HepG2 (cell line): ENCODE measurements at regions not wholly inside any gene's neighbourhood (a gene's known extent, or its start where the extent isn't known, plus 50 kb on each side); places are given as distances from the start of the nearest gene placed in this dataset.
A peak's percentile ranks its signal among the peaks of the same experiment; 100 is the strongest.

Source experiments
- ATAC-seq: fragments of 200-7000 bp; cut with Tn5 transposase; 3 replicates; pipeline ENCODE4 v1.9.1; 2020; ENCODE audit warnings: mild to moderate bottlenecking, moderate library complexity
- BruUV-seq: library from RNA; stranded (reverse); fragments of 400-500 nt; replicated peaks from 2 replicates; lab custom pipeline; 2021; lab: Mats Ljungman, UMichigan
- CTCF ChIA-PET: fragments of 300-600 bp; formaldehyde crosslinking; extraction: SDS; loops from one replicate; lab custom pipeline; 2021; ENCODE audit warnings: low total read pairs, inconsistent platforms, low intra/inter-chr PET ratio; lab: Yijun Ruan, JAX
- POLR2A ChIA-PET: fragments of 350-600 bp; sonication (Branson Sonifier 250); formaldehyde crosslinking; loops from one replicate; lab custom pipeline; 2020; ENCODE audit warnings: antibody characterized with exemption, inconsistent platforms; lab: Yijun Ruan, JAX
- DNase-seq: peaks from one replicate; pipeline ENCODE4 v3.0.0-alpha.2; 2015; ENCODE audit warnings: low spot score
- FAIRE-seq: peaks from 3 replicates; lab custom pipeline; 2011; peaks lifted over from hg19 to GRCh38; lab: Jason Lieb, UNC
- H2AFZ ChIP-seq: one replicate; pipeline ENCODE4 v1.6.1; 2011; ENCODE audit warnings: low read length, inconsistent platforms
- H3K27ac ChIP-seq: fragments of 300-600 bp; 3 replicates; pipeline ENCODE4 v1.8.0; 2011; ENCODE audit warnings: mixed run types, mild to moderate bottlenecking, mixed read lengths, low read length, inconsistent platforms; ENCODE audit not compliant: insufficient read depth; ENCODE audit errors: extremely low read length
- H3K27me3 ChIP-seq, 2 experiments: fragments of 200-600 bp in 1 of 2; 2 replicates in 1 of 2; 3 replicates in 1 of 2; pipeline versions ENCODE4 v1.6.0 to v1.8.0; 2011; ENCODE audit warnings: low read length in 2 of 2, mild to moderate bottlenecking in 2 of 2, moderate library complexity in 2 of 2, inconsistent platforms in 1 of 2; ENCODE audit not compliant: insufficient read depth in 2 of 2, control insufficient read depth in 1 of 2
- H3K36me3 ChIP-seq, 2 experiments: fragments of 200-600 bp in 1 of 2; replicated peaks in 1 of 2; 2 replicates in 1 of 2; 3 replicates in 1 of 2; pipeline versions ENCODE4 v1.5.1 to v1.8.0; 2011; ENCODE audit warnings: low read length in 2 of 2, inconsistent platforms in 1 of 2; ENCODE audit not compliant: insufficient read depth in 2 of 2, control insufficient read depth in 1 of 2
- H3K4me1 ChIP-seq: 2 replicates; pipeline ENCODE4 v1.5.1; 2012; ENCODE audit warnings: low read length, inconsistent platforms; ENCODE audit not compliant: insufficient read depth
- H3K4me2 ChIP-seq: 2 replicates; pipeline ENCODE4 v1.6.0; 2011; ENCODE audit warnings: low read depth, low read length, inconsistent platforms
- H3K4me3 ChIP-seq, 3 experiments: fragments of 200-600 bp in 1 of 3; sonication (generic), shearing (Covaris generic) in 1 of 3; replicated peaks in 1 of 3; 2 replicates each; pipeline ENCODE4 v1.5.1; 2011 to 2016; ENCODE audit warnings: low read length in 3 of 3, inconsistent platforms in 2 of 3, low read depth in 2 of 3, mild to moderate bottlenecking in 2 of 3, control low read depth in 1 of 3, mixed read lengths in 1 of 3; ENCODE audit not compliant: insufficient read depth in 1 of 3
- H3K79me2 ChIP-seq: one replicate; pipeline ENCODE4 v1.6.1; 2011; ENCODE audit warnings: low read length, inconsistent platforms; ENCODE audit not compliant: insufficient read depth
- H3K9ac ChIP-seq: 2 replicates; pipeline ENCODE4 v1.6.0; 2011; ENCODE audit warnings: mild to moderate bottlenecking, low read depth, low read length, inconsistent platforms; ENCODE audit not compliant: insufficient read depth
- H3K9me3 ChIP-seq: 2 replicates; pipeline ENCODE4 v1.5.1; 2012; ENCODE audit warnings: mild to moderate bottlenecking, low read length
- H4K20me1 ChIP-seq: 2 replicates; pipeline ENCODE4 v1.6.0; 2011; ENCODE audit warnings: inconsistent platforms, mild to moderate bottlenecking, low read length, moderate library complexity; ENCODE audit not compliant: insufficient read depth
- BCL6 ChIP-seq: IDR thresholded peaks from 2 replicates; pipeline ENCODE4 v1.6.1; 2016; ENCODE audit warnings: missing genetic modification reagents, missing compliant biosample characterization
- GATAD2A ChIP-seq: IDR thresholded peaks from 2 replicates; pipeline ENCODE4 v1.6.1; 2016
- HDAC1 ChIP-seq: sonication (generic); formaldehyde crosslinking; IDR thresholded peaks from 2 replicates; pipeline ENCODE4 v1.5.1; 2020; ENCODE audit warnings: mild to moderate bottlenecking, missing genetic modification reagents
- HNF4G ChIP-seq, 2 experiments: sonication (generic) in 1 of 2; formaldehyde crosslinking in 1 of 2; IDR thresholded peaks; 2 replicates each; pipeline versions ENCODE4 v1.4.0 to v1.6.1; 2011 to 2020; ENCODE audit warnings: borderline replicate concordance in 2 of 2, low read depth in 2 of 2, mild to moderate bottlenecking in 2 of 2, low read length in 1 of 2, missing genetic modification reagents in 1 of 2, moderate library complexity in 1 of 2
- HOXD1 ChIP-seq: sonication (generic); formaldehyde crosslinking; IDR thresholded peaks from 2 replicates; pipeline ENCODE4 v1.5.0; 2020; ENCODE audit warnings: missing genetic modification reagents
- MLX ChIP-seq: IDR thresholded peaks from 2 replicates; pipeline ENCODE4 v1.6.1; 2016
- MTA3 ChIP-seq: sonication (generic); formaldehyde crosslinking; IDR thresholded peaks from 2 replicates; pipeline ENCODE4 v1.4.0; 2020; ENCODE audit warnings: missing genetic modification reagents
- NBN ChIP-seq: fragments of 450-650 bp; conservative IDR thresholded peaks from 2 replicates; pipeline ENCODE4 v1.6.1; 2017
- NR2F1 ChIP-seq, 2 experiments: fragments of 450-650 bp in 1 of 2; formaldehyde crosslinking in 1 of 2; IDR thresholded peaks; 2 replicates each; pipeline versions ENCODE4 v1.5.0 to v1.6.1; 2016 to 2020; ENCODE audit warnings: mild to moderate bottlenecking in 1 of 2, missing compliant biosample characterization in 1 of 2, missing genetic modification reagents in 1 of 2, moderate library complexity in 1 of 2
- REPIN1 ChIP-seq: sonication (generic); formaldehyde crosslinking; IDR thresholded peaks from 2 replicates; pipeline ENCODE4 v1.8.0; 2022; ENCODE audit warnings: missing genetic modification reagents, low read depth, mild to moderate bottlenecking, borderline replicate concordance
- ZEB1 ChIP-seq: IDR thresholded peaks from 2 replicates; pipeline ENCODE4 v1.6.1; 2012; ENCODE audit warnings: mild to moderate bottlenecking, low read depth, inconsistent platforms; ENCODE audit not compliant: insufficient replicate concordance
- ZFAT ChIP-seq: sonication (generic); formaldehyde crosslinking; conservative IDR thresholded peaks from 2 replicates; pipeline ENCODE4 v1.8.1; 2023; ENCODE audit warnings: missing genetic modification reagents, inconsistent platforms
- ZNF138 ChIP-seq: sonication (generic); formaldehyde crosslinking; IDR thresholded peaks from 2 replicates; pipeline ENCODE4 v1.5.0; 2020; ENCODE audit warnings: mild to moderate bottlenecking, low read depth, missing genetic modification reagents
- ZNF180 ChIP-seq: sonication (generic); formaldehyde crosslinking; IDR thresholded peaks from 2 replicates; pipeline ENCODE4 v1.4.0; 2020; ENCODE audit warnings: low read depth, missing genetic modification reagents, borderline replicate concordance
- ZNF567 ChIP-seq: sonication (generic); formaldehyde crosslinking; IDR thresholded peaks from 2 replicates; pipeline ENCODE4 v1.8.1; 2023; ENCODE audit warnings: mild to moderate bottlenecking, missing genetic modification reagents, borderline replicate concordance
- WGBS: methylation state at CpG from one replicate; pipeline ENCODE4 v1.1.6; 2017; ENCODE audit warnings: low lambda C conversion rate; 5-methylcytosine and 5-hydroxymethylcytosine counted together
- in situ Hi-C: cut with HindIII; loops from 2 replicates; pipeline ENCODE4 v1.10.0; 2017; ENCODE audit warnings: low pct_unique_long_range_greater_than_20kb; ENCODE audit not compliant: extremely low pct_ligation_motif_present
- intact Hi-C: fragments of 100-400 bp; cut with micrococcal nuclease; formaldehyde crosslinking; loops from one replicate; pipeline ENCODE4 v1.10.0; 2022; ENCODE audit not compliant: unreplicated experiment
- TF ChIP-seq, protein P1 (sequence below): sonication (generic); formaldehyde crosslinking; IDR thresholded peaks from 2 replicates; pipeline ENCODE4 v1.8.0; 2022; ENCODE audit warnings: mild to moderate bottlenecking, missing genetic modification reagents, moderate library complexity
- TF ChIP-seq, protein P2 (sequence below): sonication (generic); formaldehyde crosslinking; IDR thresholded peaks from 2 replicates; pipeline ENCODE4 v1.5.0; 2020; ENCODE audit warnings: missing genetic modification reagents

DNA sequence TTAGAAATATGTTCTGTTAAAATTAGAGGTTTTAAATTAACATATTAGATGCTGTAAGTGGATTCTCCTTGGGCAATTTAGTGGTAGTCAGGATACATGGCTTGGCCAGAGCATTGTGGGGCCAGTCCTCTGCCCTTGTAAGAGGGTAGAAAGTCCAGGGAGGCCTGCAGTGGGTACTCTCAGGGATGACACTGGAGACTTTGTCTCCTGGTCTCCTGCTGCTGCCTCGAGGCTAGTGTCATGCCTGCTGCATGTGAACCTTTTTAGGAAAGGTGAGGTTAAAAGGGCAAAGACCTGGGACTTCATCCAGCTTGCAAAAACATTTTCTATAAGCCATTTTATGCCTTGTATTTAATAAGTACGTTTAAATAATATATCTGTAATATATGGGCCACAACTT lies 96.8 kb upstream of the PROK2 start (continued):
- 0 out of 2 replicates have a peak, but pooled peaks have one; percentile 10 for TF ChIP-seq GATAD2A (CRISPR knock-in tag)
- TF ChIP-seq ZNF567 (CRISPR knock-in tag): no peak
- 0 out of 4 replicates have a peak, but pooled peaks of 1 of the 2 experiments have one; percentile 13 for TF ChIP-seq NR2F1 (CRISPR knock-in tag; IDR thresholded peaks at IDR 0.05)
- no peak for TF ChIP-seq NBN
- peak; percentile 31 for TF ChIP-seq MLX (CRISPR knock-in tag)
- 0 out of 2 replicates have a peak, but pooled peaks have one; percentile 27 for TF ChIP-seq HNF4G (IDR thresholded peaks at IDR 0.05; ENCODE audit: borderline replicate concordance, low read depth, low read length)
- no peak for TF ChIP-seq HNF4G (CRISPR knock-in tag; IDR thresholded peaks at IDR 0.05; ENCODE audit: borderline replicate concordance, low read depth)
- peak; percentile 72 for TF ChIP-seq BCL6 (CRISPR knock-in tag)

- no peak overlapping the region for H3K9ac ChIP-seq
- WGBS: 5% methylated on average over 2 of the region's 2 CpGs
- H3K27ac ChIP-seq: no peak overlapping the region
- no peak for TF ChIP-seq ZEB1
- TF ChIP-seq HOXD1 (CRISPR knock-in tag): no peak
- TF ChIP-seq ZNF180 (CRISPR knock-in tag): no peak
- no peak for TF ChIP-seq ZNF138
- TF ChIP-seq ZFAT (CRISPR knock-in tag): no peak
- no peak for TF ChIP-seq MTA3
- TF ChIP-seq, protein P1, sequence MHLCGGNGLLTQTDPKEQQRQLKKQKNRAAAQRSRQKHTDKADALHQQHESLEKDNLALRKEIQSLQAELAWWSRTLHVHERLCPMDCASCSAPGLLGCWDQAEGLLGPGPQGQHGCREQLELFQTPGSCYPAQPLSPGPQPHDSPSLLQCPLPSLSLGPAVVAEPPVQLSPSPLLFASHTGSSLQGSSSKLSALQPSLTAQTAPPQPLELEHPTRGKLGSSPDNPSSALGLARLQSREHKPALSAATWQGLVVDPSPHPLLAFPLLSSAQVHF (CRISPR knock-in tag): no peak
- TF ChIP-seq, protein P2, sequence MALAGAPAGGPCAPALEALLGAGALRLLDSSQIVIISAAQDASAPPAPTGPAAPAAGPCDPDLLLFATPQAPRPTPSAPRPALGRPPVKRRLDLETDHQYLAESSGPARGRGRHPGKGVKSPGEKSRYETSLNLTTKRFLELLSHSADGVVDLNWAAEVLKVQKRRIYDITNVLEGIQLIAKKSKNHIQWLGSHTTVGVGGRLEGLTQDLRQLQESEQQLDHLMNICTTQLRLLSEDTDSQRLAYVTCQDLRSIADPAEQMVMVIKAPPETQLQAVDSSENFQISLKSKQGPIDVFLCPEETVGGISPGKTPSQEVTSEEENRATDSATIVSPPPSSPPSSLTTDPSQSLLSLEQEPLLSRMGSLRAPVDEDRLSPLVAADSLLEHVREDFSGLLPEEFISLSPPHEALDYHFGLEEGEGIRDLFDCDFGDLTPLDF (CRISPR knock-in tag): no peak
- TF ChIP-seq HDAC1 (CRISPR knock-in tag): no peak
- no peak for TF ChIP-seq REPIN1 (CRISPR knock-in tag)
- TF ChIP-seq, all 625 proteins: peak for 0
- DNase-seq (no peak), FAIRE-seq (no peak), ATAC-seq (no peak)
- H2AFZ ChIP-seq: no peak overlapping the region
- H3K9me3 ChIP-seq: no peaks in the 10 kb centered on the region
- ChIA-PET POLR2A (no interaction called here), CTCF (no interaction called here)
- H4K20me1 ChIP-seq: no peaks in the 10 kb centered on the region
- intact Hi-C loops (no loop called here), in situ Hi-C loops (no loop called here)
- H3K4me2 ChIP-seq: no peak overlapping the region
- no TSS peak for BruUV-seq
- no peaks in the 10 kb centered on the region for H3K79me2 ChIP-seq
- no peaks in the 10 kb centered on the region for H3K27me3 ChIP-seq
- no peaks in the 10 kb centered on the region for H3K36me3 ChIP-seq
- no peak overlapping the region for H3K4me3 ChIP-seq
- peaks cover 18% of the 10 kb centered on the region for H3K4me1 ChIP-seq
These were observed 96.1 kb upstream of the PROK2 start for GRCh38 chr3:71881041-71881440.
